CD4-positive, CD25-positive, alpha-beta regulatory T cell (primary cell): ENCODE measurements at regions not wholly inside any gene's neighbourhood (a gene's known extent, or its start where the extent isn't known, plus 50 kb on each side); places are given as distances from the start of the nearest gene placed in this dataset.

Experiments
- ATAC-seq, 2 donors: fragments of 150-1000 bp; cut with Tn5 transposase; one replicate each; pipeline ENCODE4 v1.10.0; 2021; ENCODE audit warnings: low read depth in 2 of 2, moderate number of reproducible peaks in 2 of 2, moderate library complexity in 1 of 2
- DNase-seq, 3 donors: peaks; one replicate each; pipeline versions ENCODE4 v3.0.0 to v3.0.0-alpha.2; 2012 to 2022; ENCODE audit warnings: mixed read lengths in 1 of 3
- H3K27ac ChIP-seq: one replicate; pipeline ENCODE4 v1.7.0; 2013; ENCODE audit warnings: mild to moderate bottlenecking, low read length; ENCODE audit not compliant: insufficient read depth, poor library complexity, severe bottlenecking
- H3K27me3 ChIP-seq: one replicate; pipeline ENCODE4 v1.7.0; 2013; ENCODE audit warnings: low read length; ENCODE audit not compliant: control insufficient read depth, insufficient read depth
- H3K36me3 ChIP-seq: one replicate; pipeline ENCODE4 v1.7.0; 2013; ENCODE audit warnings: mild to moderate bottlenecking, low read length, moderate library complexity; ENCODE audit not compliant: control insufficient read depth, insufficient read depth
- H3K4me1 ChIP-seq: 2 replicates; pipeline ENCODE4 v1.7.0; 2013; ENCODE audit warnings: mild to moderate bottlenecking, low read length; ENCODE audit not compliant: insufficient read depth, control insufficient read depth, poor library complexity, severe bottlenecking
- H3K4me3 ChIP-seq: one replicate; pipeline ENCODE4 v1.7.0; 2013; ENCODE audit warnings: low read depth, mild to moderate bottlenecking, low read length, moderate library complexity
- H3K9me3 ChIP-seq, 2 experiments: 1 replicate in 1 of 2; 2 replicates in 1 of 2; pipeline ENCODE4 v1.7.0; 2013; ENCODE audit warnings: low read length in 2 of 2, mild to moderate bottlenecking in 1 of 2, moderate library complexity in 1 of 2; ENCODE audit not compliant: control insufficient read depth in 2 of 2
- H3K27ac Mint-ChIP-seq, 3 donors: one replicate each; pipeline ENCODE4 v1.8.0; 2020 to 2022; ENCODE audit warnings: mild to moderate bottlenecking in 3 of 3, mixed read lengths in 3 of 3, moderate library complexity in 2 of 3
- H3K27me3 Mint-ChIP-seq: one replicate; pipeline ENCODE4 v1.8.0; 2022; ENCODE audit warnings: mild to moderate bottlenecking, mixed read lengths
- H3K36me3 Mint-ChIP-seq: one replicate; pipeline ENCODE4 v1.8.0; 2020; ENCODE audit warnings: mixed read lengths
- H3K4me1 Mint-ChIP-seq, 4 donors: one replicate each; pipeline ENCODE4 v1.8.0; 2020 to 2022; ENCODE audit warnings: mixed read lengths in 4 of 4, mild to moderate bottlenecking in 1 of 4
- H3K4me3 Mint-ChIP-seq, 4 donors: one replicate each; pipeline ENCODE4 v1.8.0; 2020 to 2022; ENCODE audit warnings: mild to moderate bottlenecking in 4 of 4, mixed read lengths in 4 of 4, moderate library complexity in 3 of 4
- H3K9me3 Mint-ChIP-seq, 7 donors: one replicate each; pipeline ENCODE4 v1.8.0; 2020 to 2022; ENCODE audit warnings: mixed read lengths in 7 of 7, mild to moderate bottlenecking in 3 of 7, moderate library complexity in 2 of 7

DNA sequence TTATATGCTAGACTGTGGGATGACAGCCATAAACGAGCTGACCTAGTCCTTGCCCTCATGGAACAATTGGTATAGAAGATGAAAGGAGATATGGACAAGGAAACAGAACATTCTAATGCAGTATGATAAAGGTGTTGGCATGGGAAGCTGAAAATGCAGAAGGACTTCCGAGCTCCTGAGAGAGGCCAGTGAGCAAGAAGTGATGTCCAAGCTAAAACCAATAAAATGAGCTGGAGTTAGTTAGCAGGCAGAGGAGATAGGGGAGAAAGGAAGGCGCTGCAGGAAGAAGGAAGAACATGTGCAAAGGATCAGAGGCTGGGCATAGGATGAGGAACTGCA is 64.5 kb downstream of the BOD1L2 start:
- H3K27ac ChIP-seq: no peak overlapping the region
- no peaks in the 10 kb centered on the region for H3K36me3 ChIP-seq
- no peak overlapping the region for H3K27ac Mint-ChIP-seq
- ATAC-seq: no peak
- no peak for DNase-seq
- no peaks in the 10 kb centered on the region for H3K36me3 Mint-ChIP-seq
- H3K9me3 Mint-ChIP-seq: peaks cover 0 to 4% (median 0%) of the 10 kb centered on the region in 7 donors
- H3K4me3 Mint-ChIP-seq: no peak overlapping the region
- peaks cover 21% of the 10 kb centered on the region for H3K27me3 Mint-ChIP-seq
- H3K27me3 ChIP-seq: peaks cover 5% of the 10 kb centered on the region
- H3K4me3 ChIP-seq: no peak overlapping the region
- H3K9me3 ChIP-seq: no peaks in the 10 kb centered on the region
- H3K4me1 ChIP-seq: no peaks in the 10 kb centered on the region
- H3K4me1 Mint-ChIP-seq: peaks cover 0 to 9% (median 7%) of the 10 kb centered on the region in 4 donors

DNA sequence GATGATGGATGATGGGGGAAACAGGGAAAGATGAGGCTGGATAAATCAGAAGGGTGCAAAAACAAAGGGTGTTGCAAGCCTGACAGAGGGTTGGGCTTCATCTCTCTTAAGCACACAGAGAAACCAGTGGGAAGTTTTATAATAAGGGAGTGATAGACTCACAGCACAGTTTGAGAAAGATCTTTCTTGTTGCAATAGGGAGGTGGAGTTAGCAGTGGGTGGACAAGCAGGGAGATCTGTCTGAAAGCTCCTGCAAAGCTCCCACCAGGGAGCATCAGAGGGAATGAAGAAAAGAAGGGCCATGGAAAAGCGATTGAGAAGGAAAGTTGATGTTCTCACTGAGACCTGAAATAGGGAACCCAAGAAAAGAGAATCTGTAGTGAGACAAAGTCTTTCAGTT is 64.9 kb downstream of the BOD1L2 start:
- H3K9me3 Mint-ChIP-seq: peaks cover 0 to 4% (median 0%) of the 10 kb centered on the region in 7 donors
- ATAC-seq (no peak), DNase-seq (no peak)
- peaks cover 21% of the 10 kb centered on the region for H3K27me3 Mint-ChIP-seq
- peak overlapping the region in 1 of 3 donors; percentile 54 for H3K27ac Mint-ChIP-seq
- H3K27me3 ChIP-seq: peaks cover 5% of the 10 kb centered on the region
- no peak overlapping the region for H3K4me3 Mint-ChIP-seq
- H3K4me3 ChIP-seq: no peak overlapping the region
- H3K36me3 ChIP-seq: no peaks in the 10 kb centered on the region
- H3K9me3 ChIP-seq: no peaks in the 10 kb centered on the region
- H3K4me1 Mint-ChIP-seq: peaks cover 0 to 9% (median 7%) of the 10 kb centered on the region in 4 donors
- H3K27ac ChIP-seq: no peak overlapping the region
- H3K4me1 ChIP-seq: no peaks in the 10 kb centered on the region
- no peaks in the 10 kb centered on the region for H3K36me3 Mint-ChIP-seq

DNA sequence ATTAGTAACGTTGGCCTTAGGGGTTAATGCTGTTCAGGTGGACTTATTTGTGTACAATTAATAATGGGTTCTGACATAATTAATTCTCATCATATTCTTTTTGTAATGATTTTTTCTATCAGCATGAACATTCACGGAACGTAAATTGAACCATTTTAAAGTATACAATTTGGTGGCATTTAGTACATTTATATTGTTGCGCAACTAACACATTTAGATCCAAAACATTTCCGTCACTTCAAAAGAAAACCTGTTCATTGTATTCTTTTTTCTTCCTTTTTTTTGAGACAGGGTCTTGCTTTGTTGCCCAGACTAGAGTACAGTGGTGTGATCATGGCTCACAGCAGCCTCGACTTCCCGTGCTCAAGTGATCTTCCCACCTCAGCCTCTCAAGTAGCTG is 65.8 kb downstream of the BOD1L2 start:
- H3K36me3 ChIP-seq: no peaks in the 10 kb centered on the region
- Mint-ChIP-seq H3K27ac (no peak overlapping the region), H3K27me3 (peaks cover 26% of the 10 kb centered on the region), H3K36me3 (no peaks in the 10 kb centered on the region), H3K4me3 (no peak overlapping the region), H3K4me1 (peaks cover 0 to 9% (median 7%) of the 10 kb centered on the region in 4 donors), H3K9me3 (peaks cover 0 to 4% (median 0%) of the 10 kb centered on the region in 7 donors)
- DNase-seq: no peak
- H3K9me3 ChIP-seq: no peaks in the 10 kb centered on the region
- H3K4me1 ChIP-seq: no peaks in the 10 kb centered on the region
- peaks cover 5% of the 10 kb centered on the region for H3K27me3 ChIP-seq
- no peak overlapping the region for H3K27ac ChIP-seq
- ATAC-seq: no peak
- no peak overlapping the region for H3K4me3 ChIP-seq

DNA sequence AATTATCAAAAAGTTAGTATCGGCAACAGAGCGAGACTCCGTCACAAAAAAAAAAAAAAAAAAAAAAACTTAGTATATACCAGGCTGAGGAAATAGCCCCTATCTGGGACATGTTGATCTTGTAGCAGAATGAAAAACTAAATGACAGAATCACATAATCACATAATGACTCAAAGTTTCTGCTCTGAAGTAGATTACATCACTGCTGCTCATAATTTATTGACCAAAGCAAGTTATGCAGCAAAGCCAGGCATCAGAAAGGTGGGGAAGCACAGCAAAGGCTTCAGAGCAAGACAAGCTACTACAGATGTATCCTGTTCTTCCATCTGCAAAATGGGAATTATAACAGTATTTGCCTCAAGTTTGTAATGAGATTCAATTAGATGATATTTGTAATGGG is 68.1 kb downstream of the BOD1L2 start:
- no peaks in the 10 kb centered on the region for H3K36me3 ChIP-seq
- Mint-ChIP-seq H3K27ac (no peak overlapping the region), H3K4me3 (no peak overlapping the region), H3K36me3 (no peaks in the 10 kb centered on the region), H3K27me3 (peaks cover 31% of the 10 kb centered on the region), H3K9me3 (peaks cover 0 to 3% (median 0%) of the 10 kb centered on the region in 7 donors), H3K4me1 (peaks cover 0 to 2% (median under 1%) of the 10 kb centered on the region in 4 donors)
- H3K4me1 ChIP-seq: no peaks in the 10 kb centered on the region
- ATAC-seq (no peak), DNase-seq (no peak)
- H3K9me3 ChIP-seq: no peaks in the 10 kb centered on the region
- no peak overlapping the region for H3K27ac ChIP-seq
- H3K27me3 ChIP-seq: peaks cover 5% of the 10 kb centered on the region
- H3K4me3 ChIP-seq: no peak overlapping the region

DNA sequence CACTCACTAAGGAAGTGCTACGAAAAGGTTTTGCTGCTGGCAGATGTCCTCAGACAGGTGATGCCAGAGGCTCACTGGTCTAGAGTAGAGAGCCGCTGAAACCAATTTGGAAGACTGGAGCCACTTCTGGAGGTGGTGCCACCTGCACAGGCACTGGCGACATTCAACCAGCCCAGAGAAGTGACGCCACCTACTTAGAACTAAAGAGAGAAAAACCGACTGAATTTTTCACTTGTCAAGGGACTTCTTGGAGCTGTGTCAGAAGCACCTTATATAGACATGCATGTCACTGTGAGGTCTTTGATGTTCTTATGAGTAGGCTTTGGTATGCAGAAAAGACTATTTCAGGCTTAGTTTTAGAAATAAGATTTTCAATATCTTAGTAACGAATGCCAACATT is 71.4 kb downstream of the BOD1L2 start:
- Histone ChIP-seq H3K4me3 (no peak overlapping the region), H3K9me3 (no peaks in the 10 kb centered on the region), H3K27ac (no peak overlapping the region), H3K36me3 (no peaks in the 10 kb centered on the region), H3K27me3 (peaks cover 3% of the 10 kb centered on the region), H3K4me1 (no peaks in the 10 kb centered on the region)
- Mint-ChIP-seq H3K36me3 (no peaks in the 10 kb centered on the region), H3K4me1 (no peaks in the 10 kb centered on the region), H3K27ac (no peak overlapping the region), H3K4me3 (no peak overlapping the region), H3K27me3 (peaks cover 25% of the 10 kb centered on the region), H3K9me3 (peaks cover 0 to 1% (median 0%) of the 10 kb centered on the region in 7 donors)
- no peak for ATAC-seq
- no peak for DNase-seq

DNA sequence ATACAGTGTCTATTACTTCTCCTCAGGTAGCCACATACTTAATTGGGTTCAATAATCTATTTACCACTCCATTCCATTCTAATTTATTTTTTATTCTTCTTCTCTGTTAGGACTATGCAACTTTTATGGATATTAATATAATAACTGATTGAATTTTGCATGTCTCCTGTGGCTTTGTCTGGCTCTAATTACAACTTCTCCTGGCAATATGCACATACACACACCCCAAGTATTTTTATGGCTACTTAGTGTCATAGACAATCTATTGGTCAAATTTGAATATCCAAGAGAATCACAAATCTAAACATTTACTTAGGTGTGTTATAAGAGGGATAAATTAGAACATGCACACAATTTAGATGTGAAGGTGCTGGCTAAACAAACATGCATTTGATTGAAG is 73.1 kb downstream of the BOD1L2 start:
- Histone ChIP-seq H3K4me1 (no peaks in the 10 kb centered on the region), H3K4me3 (no peak overlapping the region), H3K36me3 (no peaks in the 10 kb centered on the region), H3K27ac (no peak overlapping the region), H3K9me3 (no peaks in the 10 kb centered on the region), H3K27me3 (no peaks in the 10 kb centered on the region)
- Mint-ChIP-seq H3K4me3 (no peak overlapping the region), H3K9me3 (no peaks in the 10 kb centered on the region), H3K27ac (no peak overlapping the region), H3K36me3 (no peaks in the 10 kb centered on the region), H3K27me3 (peaks cover 33% of the 10 kb centered on the region), H3K4me1 (no peaks in the 10 kb centered on the region)
- no peak for ATAC-seq
- DNase-seq: no peak

DNA sequence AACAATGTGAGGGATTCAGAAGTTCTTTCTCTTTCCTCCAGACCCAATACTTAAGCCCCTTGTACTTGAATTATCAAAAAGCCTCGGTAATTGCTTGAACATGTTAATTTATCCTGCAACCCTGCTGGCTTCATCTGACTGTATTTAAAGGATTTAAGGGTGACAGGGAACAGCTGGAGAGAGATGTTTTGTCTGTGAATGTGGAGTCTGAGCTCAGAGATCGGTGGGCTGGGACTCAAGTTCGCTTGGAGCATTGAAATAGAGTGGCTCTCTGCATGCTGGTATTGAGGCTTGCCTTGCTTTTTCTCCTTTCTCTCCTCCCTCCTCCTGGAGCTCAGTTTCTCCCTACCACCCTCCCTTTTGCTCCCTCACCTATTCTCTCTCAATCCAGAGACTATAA is 73.6 kb downstream of the BOD1L2 start:
- H3K27me3 Mint-ChIP-seq: peaks cover 34% of the 10 kb centered on the region
- H3K27ac Mint-ChIP-seq: no peak overlapping the region
- H3K36me3 Mint-ChIP-seq: no peaks in the 10 kb centered on the region
- no peak overlapping the region for H3K4me3 Mint-ChIP-seq
- H3K4me1 ChIP-seq: no peaks in the 10 kb centered on the region
- no peaks in the 10 kb centered on the region for H3K9me3 ChIP-seq
- H3K4me3 ChIP-seq: no peak overlapping the region
- H3K27ac ChIP-seq: no peak overlapping the region
- no peaks in the 10 kb centered on the region for H3K36me3 ChIP-seq
- no peak for ATAC-seq
- no peaks in the 10 kb centered on the region for H3K4me1 Mint-ChIP-seq
- no peaks in the 10 kb centered on the region for H3K9me3 Mint-ChIP-seq
- H3K27me3 ChIP-seq: no peaks in the 10 kb centered on the region
- no peak for DNase-seq

DNA sequence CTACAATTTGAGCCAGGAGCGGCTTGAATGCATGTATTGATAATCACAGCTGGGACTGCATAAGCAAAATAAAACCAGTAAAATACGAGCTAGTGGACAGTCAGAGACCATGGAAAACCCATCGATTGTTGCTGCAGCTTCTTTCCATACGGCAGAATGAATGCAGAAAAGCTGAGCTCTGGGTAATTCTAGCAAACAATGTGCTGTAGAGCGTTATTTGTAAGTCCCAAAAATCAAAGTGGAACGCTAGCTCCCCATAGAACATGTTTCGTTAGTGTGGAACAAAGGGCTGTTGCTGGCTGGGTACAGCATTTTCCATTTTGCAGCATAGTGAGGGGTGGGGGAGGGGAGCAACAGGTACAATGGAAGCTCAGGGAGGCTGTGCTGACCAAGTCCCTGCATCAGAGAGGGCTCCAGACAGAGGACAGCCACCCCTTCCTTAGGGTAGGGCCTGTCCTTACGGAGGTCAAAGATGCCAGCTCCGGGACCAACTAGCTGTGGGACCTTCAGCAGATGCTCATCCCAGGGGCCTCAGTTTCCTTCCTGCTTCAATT is 74.1 kb downstream of the BOD1L2 start:
- ATAC-seq: no peak
- no peaks in the 10 kb centered on the region for H3K9me3 Mint-ChIP-seq

More for the DNA sequence above, 74.1 kb downstream of the BOD1L2 start:
- H3K36me3 Mint-ChIP-seq: no peaks in the 10 kb centered on the region
- Histone ChIP-seq H3K4me1 (no peaks in the 10 kb centered on the region), H3K27me3 (no peaks in the 10 kb centered on the region), H3K36me3 (no peaks in the 10 kb centered on the region), H3K27ac (no peak overlapping the region), H3K4me3 (no peak overlapping the region), H3K9me3 (no peaks in the 10 kb centered on the region)
- no peak for DNase-seq
- peaks cover 38% of the 10 kb centered on the region for H3K27me3 Mint-ChIP-seq
- no peak overlapping the region for H3K27ac Mint-ChIP-seq
- no peak overlapping the region for H3K4me3 Mint-ChIP-seq
- H3K4me1 Mint-ChIP-seq: no peaks in the 10 kb centered on the region
